ENCODE measurements at regions not wholly inside any gene's neighbourhood (a gene's known extent, or its start where the extent isn't known, plus 50 kb on each side); places are given as distances from the start of the nearest gene placed in this dataset.

- Mint-ChIP-seq H3K36me3 (ENCODE audit: unreplicated experiment) (no peaks in the 10 kb centered on the region), H3K27ac (ENCODE audit: unreplicated experiment) (no peak overlapping the region), H3K4me3 (ENCODE audit: unreplicated experiment) (no peak overlapping the region), H3K27me3 (ENCODE audit: unreplicated experiment) (peaks cover 2% of the 10 kb centered on the region), H3K9me3 (ENCODE audit: unreplicated experiment) (no peaks in the 10 kb centered on the region), H3K4me1 (ENCODE audit: low read depth, unreplicated experiment) (no peaks in the 10 kb centered on the region)
- no peak for DNase-seq
- TF ChIP-seq CTCF (IDR thresholded peaks at IDR 0.05; ENCODE audit: partially characterized antibody, unreplicated experiment), result no peak
Measured at GRCh38 chr12:17381211-17381610, 708.8 kb downstream of the RERGL start.

- H3K4me1 Mint-ChIP-seq (ENCODE audit: low read depth, unreplicated experiment), result peaks cover 11% of the 10 kb centered on the region
- no peak for DNase-seq
- no peak for TF ChIP-seq CTCF (IDR thresholded peaks at IDR 0.05; ENCODE audit: partially characterized antibody, unreplicated experiment)
- H3K9me3 Mint-ChIP-seq (ENCODE audit: unreplicated experiment), result no peaks in the 10 kb centered on the region
- H3K27ac Mint-ChIP-seq (ENCODE audit: unreplicated experiment), result no peak overlapping the region
- H3K27me3 Mint-ChIP-seq (ENCODE audit: unreplicated experiment), result peaks cover 2% of the 10 kb centered on the region
- H3K4me3 Mint-ChIP-seq (ENCODE audit: unreplicated experiment), result no peak overlapping the region
- H3K36me3 Mint-ChIP-seq (ENCODE audit: unreplicated experiment), result no peaks in the 10 kb centered on the region
Measured at GRCh38 chr12:17372508-17372907, 717.5 kb downstream of the RERGL start.

- H3K4me1 Mint-ChIP-seq (ENCODE audit: low read depth, unreplicated experiment), result peaks cover 11% of the 10 kb centered on the region
- no peak overlapping the region for H3K4me3 Mint-ChIP-seq (ENCODE audit: unreplicated experiment)
- no peaks in the 10 kb centered on the region for H3K9me3 Mint-ChIP-seq (ENCODE audit: unreplicated experiment)
- DNase-seq, result no peak
- H3K36me3 Mint-ChIP-seq (ENCODE audit: unreplicated experiment), result no peaks in the 10 kb centered on the region
- TF ChIP-seq CTCF (IDR thresholded peaks at IDR 0.05; ENCODE audit: partially characterized antibody, unreplicated experiment), result no peak
- H3K27me3 Mint-ChIP-seq (ENCODE audit: unreplicated experiment), result peaks cover 2% of the 10 kb centered on the region
- no peak overlapping the region for H3K27ac Mint-ChIP-seq (ENCODE audit: unreplicated experiment)
Measured at GRCh38 chr12:17371491-17372215, 718.3 kb downstream of the RERGL start.

DNA sequence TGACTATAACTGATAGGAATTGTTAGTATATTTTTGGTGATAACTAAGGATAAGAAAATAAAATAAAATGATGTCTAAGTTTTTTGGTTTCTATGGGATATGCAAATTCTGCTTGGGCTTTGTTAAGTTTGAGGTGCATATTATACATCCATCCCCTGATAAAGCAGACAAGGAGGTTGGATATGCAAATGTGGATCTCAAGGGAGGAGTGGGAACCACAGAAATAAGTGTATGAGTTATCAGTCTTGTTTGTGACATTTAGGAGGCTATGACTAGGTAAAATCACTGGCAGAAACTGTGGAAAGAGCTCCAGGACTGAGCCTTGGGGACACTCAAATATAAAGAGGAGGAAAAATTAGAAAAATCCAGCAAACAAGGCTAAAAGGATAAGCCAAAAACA lies 719.4 kb downstream of the RERGL start:
- H3K27me3 Mint-ChIP-seq (ENCODE audit: unreplicated experiment), result peaks cover 2% of the 10 kb centered on the region
- no peak overlapping the region for H3K4me3 Mint-ChIP-seq (ENCODE audit: unreplicated experiment)
- H3K36me3 Mint-ChIP-seq (ENCODE audit: unreplicated experiment), result no peaks in the 10 kb centered on the region
- no peaks in the 10 kb centered on the region for H3K9me3 Mint-ChIP-seq (ENCODE audit: unreplicated experiment)
- H3K4me1 Mint-ChIP-seq (ENCODE audit: low read depth, unreplicated experiment), result peaks cover 11% of the 10 kb centered on the region
- no peak for DNase-seq
- H3K27ac Mint-ChIP-seq (ENCODE audit: unreplicated experiment), result no peak overlapping the region
- TF ChIP-seq CTCF (IDR thresholded peaks at IDR 0.05; ENCODE audit: partially characterized antibody, unreplicated experiment), result no peak

DNA sequence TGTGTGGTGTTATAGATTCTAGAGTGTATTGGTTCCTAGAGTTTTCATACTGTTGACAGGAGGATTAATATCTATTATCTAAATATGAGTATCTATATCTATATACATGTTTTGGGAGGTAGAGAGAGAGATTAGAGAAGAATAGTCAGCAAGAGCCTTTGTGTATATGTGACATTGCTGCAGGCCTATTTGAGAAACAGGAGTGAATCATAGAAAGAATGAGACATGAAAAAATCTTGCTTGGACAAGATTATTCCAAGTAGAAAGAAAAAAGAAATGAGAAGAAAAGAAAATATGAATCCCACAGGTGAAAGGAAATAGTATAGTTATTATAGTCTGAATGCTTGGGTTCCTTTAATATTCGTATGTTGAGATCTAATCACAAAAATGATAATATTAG lies 720.4 kb downstream of the RERGL start:
- H3K4me3 Mint-ChIP-seq (ENCODE audit: unreplicated experiment), result no peak overlapping the region

More for the DNA sequence above, 720.4 kb downstream of the RERGL start:
- Mint-ChIP-seq H3K36me3 (ENCODE audit: unreplicated experiment) (no peaks in the 10 kb centered on the region), H3K9me3 (ENCODE audit: unreplicated experiment) (no peaks in the 10 kb centered on the region), H3K27ac (ENCODE audit: unreplicated experiment) (no peak overlapping the region), H3K4me1 (ENCODE audit: low read depth, unreplicated experiment) (peaks cover 11% of the 10 kb centered on the region), H3K27me3 (ENCODE audit: unreplicated experiment) (peaks cover 2% of the 10 kb centered on the region)
- DNase-seq, result no peak
- no peak for TF ChIP-seq CTCF (IDR thresholded peaks at IDR 0.05; ENCODE audit: partially characterized antibody, unreplicated experiment)
